ENCODE measurements at regions not wholly inside any gene's neighbourhood (a gene's known extent, or its start where the extent isn't known, plus 50 kb on each side); places are given as distances from the start of the nearest gene placed in this dataset.

- no peak for TF ChIP-seq POLR2A (IDR thresholded peaks at IDR 0.05)
- no peak for TF ChIP-seq CTCF (IDR thresholded peaks at IDR 0.05)
- peak; percentile 14 for TF ChIP-seq POLR2AphosphoS5 (IDR thresholded peaks at IDR 0.05)
Observed at GRCh38 chr18:56402872-56403516, 235.4 kb downstream of the TXNL1 start.

Data from gastroesophageal sphincter (tissue), 3 donors.